IPS-15b (cell line): ENCODE measurements at regions not wholly inside any gene's neighbourhood (a gene's known extent, or its start where the extent isn't known, plus 50 kb on each side); places are given as distances from the start of the nearest gene placed in this dataset.

Source experiments
- H3K27me3 ChIP-seq: one replicate; pipeline ENCODE4 v1.6.1; 2013; ENCODE audit warnings: low read length; ENCODE audit not compliant: control insufficient read depth, insufficient read depth
- H3K36me3 ChIP-seq: one replicate; pipeline ENCODE4 v1.6.1; 2013; ENCODE audit warnings: low read length; ENCODE audit not compliant: control insufficient read depth, insufficient read depth
- H3K4me1 ChIP-seq: one replicate; pipeline ENCODE4 v1.6.1; 2013; ENCODE audit warnings: mild to moderate bottlenecking, low read length; ENCODE audit not compliant: control insufficient read depth, insufficient read depth
- H3K4me3 ChIP-seq: one replicate; pipeline ENCODE4 v1.5.1; 2013; ENCODE audit warnings: low read depth, low read length
- H3K9ac ChIP-seq: one replicate; pipeline ENCODE4 v1.6.1; 2013; ENCODE audit warnings: low read depth, mild to moderate bottlenecking, low read length
- H3K9me3 ChIP-seq: one replicate; pipeline ENCODE4 v1.6.1; 2013; ENCODE audit warnings: mild to moderate bottlenecking, low read length; ENCODE audit not compliant: control insufficient read depth, insufficient read depth

- no peaks in the 10 kb centered on the region for H3K4me1 ChIP-seq
- no peak overlapping the region for H3K9ac ChIP-seq
- H3K27me3 ChIP-seq = no peaks in the 10 kb centered on the region
Observed at GRCh38 chr6:166725571-166725970, 98.5 kb upstream of the RPS6KA2 start.

GRCh38 chr6:166724576-166724975 is 97.5 kb upstream of the RPS6KA2 start:
- no peak overlapping the region for H3K9ac ChIP-seq
- no peaks in the 10 kb centered on the region for H3K36me3 ChIP-seq
- no peaks in the 10 kb centered on the region for H3K27me3 ChIP-seq

More at GRCh38 chr6:166725571-166725970, 98.5 kb upstream of the RPS6KA2 start:
- Histone ChIP-seq H3K9me3 (no peaks in the 10 kb centered on the region), H3K36me3 (no peaks in the 10 kb centered on the region), H3K4me3 (no peak overlapping the region)

GRCh38 chr6:166722785-166723184 is 95.7 kb upstream of the RPS6KA2 start:
- Histone ChIP-seq H3K9me3 (no peaks in the 10 kb centered on the region), H3K9ac (no peak overlapping the region), H3K4me1 (no peaks in the 10 kb centered on the region), H3K27me3 (no peaks in the 10 kb centered on the region), H3K36me3 (no peaks in the 10 kb centered on the region), H3K4me3 (no peak overlapping the region)

More at GRCh38 chr6:166724576-166724975, 97.5 kb upstream of the RPS6KA2 start:
- Histone ChIP-seq H3K4me1 (no peaks in the 10 kb centered on the region), H3K4me3 (no peak overlapping the region), H3K9me3 (no peaks in the 10 kb centered on the region)

GRCh38 chr6:166721576-166721975 is 94.5 kb upstream of the RPS6KA2 start:
- Histone ChIP-seq H3K9ac (no peak overlapping the region), H3K27me3 (no peaks in the 10 kb centered on the region), H3K4me3 (no peak overlapping the region), H3K36me3 (no peaks in the 10 kb centered on the region), H3K4me1 (no peaks in the 10 kb centered on the region), H3K9me3 (no peaks in the 10 kb centered on the region)

- H3K9ac ChIP-seq = no peak overlapping the region
- no peaks in the 10 kb centered on the region for H3K36me3 ChIP-seq
- no peaks in the 10 kb centered on the region for H3K9me3 ChIP-seq
- H3K4me1 ChIP-seq = no peaks in the 10 kb centered on the region
- no peak overlapping the region for H3K4me3 ChIP-seq
- H3K27me3 ChIP-seq = no peaks in the 10 kb centered on the region
Observed at GRCh38 chr6:166720856-166721255, 93.8 kb upstream of the RPS6KA2 start.

- no peaks in the 10 kb centered on the region for H3K36me3 ChIP-seq
- H3K4me3 ChIP-seq = no peak overlapping the region
- no peaks in the 10 kb centered on the region for H3K4me1 ChIP-seq
- no peak overlapping the region for H3K9ac ChIP-seq
- H3K27me3 ChIP-seq = no peaks in the 10 kb centered on the region
- H3K9me3 ChIP-seq = no peaks in the 10 kb centered on the region
Observed at GRCh38 chr6:166719019-166719418, 92.0 kb upstream of the RPS6KA2 start.

- H3K4me3 ChIP-seq = no peak overlapping the region
- no peaks in the 10 kb centered on the region for H3K4me1 ChIP-seq
- H3K9me3 ChIP-seq = no peaks in the 10 kb centered on the region
- no peaks in the 10 kb centered on the region for H3K36me3 ChIP-seq
- H3K9ac ChIP-seq = no peak overlapping the region
- no peaks in the 10 kb centered on the region for H3K27me3 ChIP-seq
Observed at GRCh38 chr6:166718516-166718915, 91.5 kb upstream of the RPS6KA2 start.

GRCh38 chr6:166716910-166717617 is 90.0 kb upstream of the RPS6KA2 start:
- no peaks in the 10 kb centered on the region for H3K36me3 ChIP-seq
- H3K27me3 ChIP-seq = no peaks in the 10 kb centered on the region
- H3K4me1 ChIP-seq = no peaks in the 10 kb centered on the region
- no peak overlapping the region for H3K9ac ChIP-seq
- no peak overlapping the region for H3K4me3 ChIP-seq
- no peaks in the 10 kb centered on the region for H3K9me3 ChIP-seq

- no peak overlapping the region for H3K9ac ChIP-seq
- H3K36me3 ChIP-seq = no peaks in the 10 kb centered on the region
- no peaks in the 10 kb centered on the region for H3K27me3 ChIP-seq
- no peaks in the 10 kb centered on the region for H3K4me1 ChIP-seq
- H3K9me3 ChIP-seq = no peaks in the 10 kb centered on the region
- no peak overlapping the region for H3K4me3 ChIP-seq
Observed at GRCh38 chr6:166715992-166716391, 88.9 kb upstream of the RPS6KA2 start.

GRCh38 chr6:166715065-166715464 is 88.0 kb upstream of the RPS6KA2 start:
- Histone ChIP-seq H3K36me3 (no peaks in the 10 kb centered on the region), H3K4me3 (no peak overlapping the region), H3K9ac (no peak overlapping the region), H3K9me3 (no peaks in the 10 kb centered on the region), H3K4me1 (no peaks in the 10 kb centered on the region), H3K27me3 (no peaks in the 10 kb centered on the region)

- H3K4me3 ChIP-seq = no peak overlapping the region
- H3K36me3 ChIP-seq = no peaks in the 10 kb centered on the region
- H3K9ac ChIP-seq = no peak overlapping the region
- no peaks in the 10 kb centered on the region for H3K27me3 ChIP-seq
- H3K4me1 ChIP-seq = no peaks in the 10 kb centered on the region
- no peaks in the 10 kb centered on the region for H3K9me3 ChIP-seq
Observed at GRCh38 chr6:166714581-166714980, 87.5 kb upstream of the RPS6KA2 start.

GRCh38 chr6:166714187-166714510 is 87.1 kb upstream of the RPS6KA2 start:
- Histone ChIP-seq H3K9me3 (no peaks in the 10 kb centered on the region), H3K4me3 (no peak overlapping the region), H3K36me3 (no peaks in the 10 kb centered on the region), H3K27me3 (no peaks in the 10 kb centered on the region), H3K9ac (no peak overlapping the region), H3K4me1 (no peaks in the 10 kb centered on the region)
